C4-2B (cell line): ENCODE measurements at regions not wholly inside any gene's neighbourhood (a gene's known extent, or its start where the extent isn't known, plus 50 kb on each side); places are given as distances from the start of the nearest gene placed in this dataset.

Experiments
- CTCF ChIP-seq: fragments of 450-650 bp; conservative IDR thresholded peaks from 2 replicates; pipeline ENCODE4 v1.5.1; 2017; ENCODE audit warnings: mild to moderate bottlenecking
- ZFX ChIP-seq: fragments of 450-650 bp; IDR thresholded peaks from 2 replicates; pipeline ENCODE4 v1.6.1; 2017

GRCh38 chr4:79467246-79467932, 59.4 kb upstream of the GK2 start:
- TF ChIP-seq CTCF (no peak), ZFX (no peak)
